ENCODE measurements at regions not wholly inside any gene's neighbourhood (a gene's known extent, or its start where the extent isn't known, plus 50 kb on each side); places are given as distances from the start of the nearest gene placed in this dataset.

DNA sequence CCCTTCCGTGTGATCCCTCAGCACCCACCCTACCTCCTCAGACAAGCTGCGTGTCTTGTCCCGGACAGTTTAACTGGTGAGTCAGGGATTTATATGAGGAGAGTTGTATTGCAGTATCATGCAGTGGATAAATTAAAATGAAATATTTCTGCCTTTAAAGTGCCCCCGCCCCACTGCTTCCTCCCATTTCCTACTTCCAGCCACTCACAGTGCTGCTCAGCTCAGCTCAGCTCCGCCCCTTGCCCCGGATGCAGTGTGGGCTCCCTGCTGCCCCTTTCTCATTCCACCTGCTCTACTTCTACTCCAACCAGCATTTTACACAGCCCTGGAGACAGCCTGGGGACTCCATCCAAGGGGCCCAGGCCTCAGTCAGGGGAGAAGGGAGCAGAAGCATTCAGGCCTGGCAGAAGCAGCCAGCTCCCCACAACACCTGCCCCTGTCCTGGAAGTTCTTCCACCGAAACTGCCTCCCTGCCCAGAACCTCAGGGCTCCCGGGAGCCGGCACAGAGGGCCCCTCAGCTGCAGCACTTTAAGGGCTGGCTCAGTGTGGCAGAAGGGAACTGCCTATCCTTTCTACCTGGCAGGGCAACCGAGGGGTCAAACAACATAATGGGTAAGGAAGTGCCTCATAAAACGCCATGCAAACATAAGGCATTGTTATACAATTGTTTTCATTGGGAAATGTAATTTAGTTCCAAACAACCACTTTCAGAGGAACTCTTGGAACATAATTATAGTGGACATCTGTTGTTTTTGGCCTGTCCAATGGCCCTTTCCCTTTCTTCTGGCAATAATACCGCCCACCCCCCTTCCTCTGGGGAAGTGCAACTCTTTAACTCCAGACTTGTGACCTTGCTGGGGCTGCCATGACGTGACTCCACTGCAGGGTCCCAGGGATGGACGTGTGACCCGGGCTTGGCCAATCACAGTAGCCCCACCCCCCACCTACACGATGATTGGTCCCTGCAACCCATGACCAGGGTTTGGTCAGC, 102.3 kb downstream of the LIPG start:
- TF ChIP-seq, protein P1, sequence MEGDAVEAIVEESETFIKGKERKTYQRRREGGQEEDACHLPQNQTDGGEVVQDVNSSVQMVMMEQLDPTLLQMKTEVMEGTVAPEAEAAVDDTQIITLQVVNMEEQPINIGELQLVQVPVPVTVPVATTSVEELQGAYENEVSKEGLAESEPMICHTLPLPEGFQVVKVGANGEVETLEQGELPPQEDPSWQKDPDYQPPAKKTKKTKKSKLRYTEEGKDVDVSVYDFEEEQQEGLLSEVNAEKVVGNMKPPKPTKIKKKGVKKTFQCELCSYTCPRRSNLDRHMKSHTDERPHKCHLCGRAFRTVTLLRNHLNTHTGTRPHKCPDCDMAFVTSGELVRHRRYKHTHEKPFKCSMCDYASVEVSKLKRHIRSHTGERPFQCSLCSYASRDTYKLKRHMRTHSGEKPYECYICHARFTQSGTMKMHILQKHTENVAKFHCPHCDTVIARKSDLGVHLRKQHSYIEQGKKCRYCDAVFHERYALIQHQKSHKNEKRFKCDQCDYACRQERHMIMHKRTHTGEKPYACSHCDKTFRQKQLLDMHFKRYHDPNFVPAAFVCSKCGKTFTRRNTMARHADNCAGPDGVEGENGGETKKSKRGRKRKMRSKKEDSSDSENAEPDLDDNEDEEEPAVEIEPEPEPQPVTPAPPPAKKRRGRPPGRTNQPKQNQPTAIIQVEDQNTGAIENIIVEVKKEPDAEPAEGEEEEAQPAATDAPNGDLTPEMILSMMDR (IDR thresholded peaks at IDR 0.05) = no peak
- TF ChIP-seq POLR2A (IDR thresholded peaks at IDR 0.05) (no peak), EP300 (IDR thresholded peaks at IDR 0.05) (no peak)

Data from ovary (tissue), 3 donors.